ENCODE measurements at regions not wholly inside any gene's neighbourhood (a gene's known extent, or its start where the extent isn't known, plus 50 kb on each side); places are given as distances from the start of the nearest gene placed in this dataset.

DNA sequence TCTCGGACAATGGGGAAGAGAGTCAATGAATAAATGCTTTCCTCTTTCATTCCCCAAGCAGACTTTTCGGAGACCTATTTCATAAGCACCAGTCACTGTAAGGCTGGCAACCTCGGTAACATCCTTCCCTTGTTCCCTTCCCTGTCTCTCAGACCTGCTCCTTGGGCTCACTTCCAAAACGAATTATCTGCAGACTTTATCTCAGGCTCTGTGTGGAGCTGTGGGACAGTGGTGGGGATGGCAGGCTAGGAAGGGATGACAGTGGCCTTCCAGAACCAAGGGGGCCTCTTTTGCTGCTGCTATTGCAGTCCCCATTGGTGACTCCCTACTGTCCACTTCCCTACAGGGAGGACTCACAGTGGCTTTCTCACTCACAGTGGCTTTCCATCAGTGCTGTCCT is 185.6 kb upstream of the MEX3C start:
- TF ChIP-seq, protein P1, sequence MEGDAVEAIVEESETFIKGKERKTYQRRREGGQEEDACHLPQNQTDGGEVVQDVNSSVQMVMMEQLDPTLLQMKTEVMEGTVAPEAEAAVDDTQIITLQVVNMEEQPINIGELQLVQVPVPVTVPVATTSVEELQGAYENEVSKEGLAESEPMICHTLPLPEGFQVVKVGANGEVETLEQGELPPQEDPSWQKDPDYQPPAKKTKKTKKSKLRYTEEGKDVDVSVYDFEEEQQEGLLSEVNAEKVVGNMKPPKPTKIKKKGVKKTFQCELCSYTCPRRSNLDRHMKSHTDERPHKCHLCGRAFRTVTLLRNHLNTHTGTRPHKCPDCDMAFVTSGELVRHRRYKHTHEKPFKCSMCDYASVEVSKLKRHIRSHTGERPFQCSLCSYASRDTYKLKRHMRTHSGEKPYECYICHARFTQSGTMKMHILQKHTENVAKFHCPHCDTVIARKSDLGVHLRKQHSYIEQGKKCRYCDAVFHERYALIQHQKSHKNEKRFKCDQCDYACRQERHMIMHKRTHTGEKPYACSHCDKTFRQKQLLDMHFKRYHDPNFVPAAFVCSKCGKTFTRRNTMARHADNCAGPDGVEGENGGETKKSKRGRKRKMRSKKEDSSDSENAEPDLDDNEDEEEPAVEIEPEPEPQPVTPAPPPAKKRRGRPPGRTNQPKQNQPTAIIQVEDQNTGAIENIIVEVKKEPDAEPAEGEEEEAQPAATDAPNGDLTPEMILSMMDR (IDR thresholded peaks at IDR 0.05), result no peak
- TF ChIP-seq EP300 (IDR thresholded peaks at IDR 0.05) (no peak), POLR2A (IDR thresholded peaks at IDR 0.05; ENCODE audit: low read depth) (no peak), POLR2AphosphoS5 (IDR thresholded peaks at IDR 0.05) (no peak)

Data from esophagus muscularis mucosa (tissue), 4 donors.